H1 (cell line): ENCODE measurements at regions not wholly inside any gene's neighbourhood (a gene's known extent, or its start where the extent isn't known, plus 50 kb on each side); places are given as distances from the start of the nearest gene placed in this dataset.

Source experiments
- CTCF ChIA-PET: fragments of 300-600 bp; sonication (Branson Sonifier 250); formaldehyde crosslinking; loops from one replicate; lab custom pipeline; 2021; ENCODE audit not compliant: partially characterized antibody; lab: Charles Lee
- POLR2A ChIA-PET: fragments of 300-600 bp; sonication (Branson Sonifier 250); formaldehyde crosslinking; loops from one replicate; lab custom pipeline; 2021; ENCODE audit warnings: inconsistent platforms; ENCODE audit not compliant: partially characterized antibody; lab: Charles Lee
- DNase-seq, 2 experiments: peaks; one replicate each; pipeline versions ENCODE4 v3.0.0 to v3.0.0-alpha.2; 2010 to 2022; ENCODE audit warnings: low spot score in 2 of 2, low read depth in 1 of 2, mixed read lengths in 1 of 2
- FAIRE-seq: peaks from 2 replicates; lab custom pipeline; 2011; peaks lifted over from hg19 to GRCh38; lab: Jason Lieb, UNC
- H2AFZ ChIP-seq: 2 replicates; pipeline ENCODE4 v1.8.1; 2012; ENCODE audit warnings: low read length, inconsistent platforms
- H2AK5ac ChIP-seq: 2 replicates; pipeline ENCODE4 v1.6.1; 2013; ENCODE audit warnings: low read depth, low read length
- H2BK120ac ChIP-seq: replicated peaks from 2 replicates; pipeline ENCODE3; 2013; ENCODE audit warnings: low read depth, low read length, inconsistent platforms
- H2BK12ac ChIP-seq: 2 replicates; pipeline ENCODE4 v1.6.1; 2013; ENCODE audit warnings: low read depth, low read length
- H2BK15ac ChIP-seq: 2 replicates; pipeline ENCODE4 v1.6.1; 2013; ENCODE audit warnings: low read length
- H2BK20ac ChIP-seq: 2 replicates; pipeline ENCODE4 v1.6.1; 2013; ENCODE audit warnings: low read length
- H2BK5ac ChIP-seq: 2 replicates; pipeline ENCODE4 v1.6.1; 2013; ENCODE audit warnings: low read depth, low read length
- H3K14ac ChIP-seq: 2 replicates; pipeline ENCODE4 v1.6.1; 2013; ENCODE audit warnings: inconsistent platforms; ENCODE audit not compliant: insufficient read length
- H3K18ac ChIP-seq: 2 replicates; pipeline ENCODE4 v1.6.1; 2013; ENCODE audit warnings: low read length; ENCODE audit errors: extremely low read depth
- H3K23ac ChIP-seq: 2 replicates; pipeline ENCODE4 v1.6.1; 2013; ENCODE audit warnings: inconsistent platforms; ENCODE audit not compliant: insufficient read length
- H3K23me2 ChIP-seq: 2 replicates; pipeline ENCODE4 v1.6.1; 2013; ENCODE audit warnings: low read depth, low read length
- H3K27ac ChIP-seq: 2 replicates; pipeline ENCODE4 v1.6.1; 2011; ENCODE audit warnings: low read depth, low read length, inconsistent platforms
- H3K27me3 ChIP-seq, 4 experiments: replicated peaks in 1 of 4; 1 replicate in 1 of 4; 2 replicates in 3 of 4; pipeline versions ENCODE4 v1.6.1 to v1.8.1; 2011 to 2013; ENCODE audit warnings: low read length in 3 of 4, mild to moderate bottlenecking in 3 of 4, inconsistent platforms in 2 of 4, mixed read lengths in 2 of 4, moderate library complexity in 1 of 4; ENCODE audit not compliant: control insufficient read depth in 3 of 4, insufficient read depth in 3 of 4; ENCODE audit errors: extremely low read depth in 1 of 4
- H3K36me3 ChIP-seq, 4 experiments: 2 replicates each; pipeline versions ENCODE4 v1.6.1 to v1.8.1; 2011 to 2013; ENCODE audit warnings: mild to moderate bottlenecking in 4 of 4, low read length in 3 of 4, moderate library complexity in 2 of 4, control low read depth in 1 of 4, inconsistent platforms in 1 of 4; ENCODE audit not compliant: insufficient read depth in 4 of 4, control insufficient read depth in 2 of 4
- H3K4ac ChIP-seq: replicated peaks from 2 replicates; pipeline ENCODE3; 2013; ENCODE audit warnings: low read length, low read depth, mixed read lengths, inconsistent platforms; ENCODE audit not compliant: insufficient read length
- H3K4me1 ChIP-seq, 4 experiments: replicated peaks in 1 of 4; 1 replicate in 1 of 4; 2 replicates in 3 of 4; pipeline versions ENCODE4 v1.6.1 to v1.8.1; 2011 to 2013; ENCODE audit warnings: low read length in 3 of 4, inconsistent platforms in 2 of 4, mixed read lengths in 1 of 4; ENCODE audit not compliant: insufficient read depth in 4 of 4, control insufficient read depth in 3 of 4
- H3K4me2 ChIP-seq, 2 experiments: 2 replicates each; pipeline versions ENCODE4 v1.6.1 to v1.8.1; 2011 to 2013; ENCODE audit warnings: low read depth in 2 of 2, low read length in 2 of 2, control low read depth in 1 of 2, inconsistent platforms in 1 of 2, mild to moderate bottlenecking in 1 of 2; ENCODE audit not compliant: insufficient read depth in 1 of 2
- H3K4me3 ChIP-seq, 4 experiments: fragments of 200-600, 300-600 bp in 1 of 4; sonication (generic), shearing (Covaris generic), sonication (Bioruptor Twin) in 1 of 4; 2 replicates each; pipeline versions ENCODE4 v1.5.1 to v1.8.1; 2011 to 2016; ENCODE audit warnings: low read length in 4 of 4, low read depth in 3 of 4, control low read depth in 2 of 4, inconsistent platforms in 2 of 4, mild to moderate bottlenecking in 2 of 4, mixed read lengths in 1 of 4, moderate library complexity in 1 of 4; ENCODE audit not compliant: insufficient read depth in 2 of 4; ENCODE audit errors: extremely low read depth in 1 of 4
- H3K56ac ChIP-seq: replicated peaks from 2 replicates; pipeline ENCODE3; 2013; ENCODE audit warnings: low read depth, mild to moderate bottlenecking, mixed read lengths, low read length, inconsistent platforms; ENCODE audit not compliant: insufficient read length
- H3K79me1 ChIP-seq: 2 replicates; pipeline ENCODE4 v1.6.1; 2013; ENCODE audit warnings: low read depth, low read length, control low read depth
- H3K79me2 ChIP-seq, 2 experiments: 2 replicates each; pipeline versions ENCODE4 v1.6.1 to v1.8.1; 2012 to 2013; ENCODE audit warnings: low read length in 2 of 2, mild to moderate bottlenecking in 2 of 2, inconsistent platforms in 1 of 2; ENCODE audit not compliant: insufficient read depth in 2 of 2, control insufficient read depth in 1 of 2
- H3K9ac ChIP-seq, 4 experiments: replicated peaks in 1 of 4; 1 replicate in 1 of 4; 2 replicates in 3 of 4; pipeline versions ENCODE4 v1.6.1 to v1.8.1; 2011 to 2013; ENCODE audit warnings: low read depth in 3 of 4, low read length in 3 of 4, control low read depth in 2 of 4, mild to moderate bottlenecking in 2 of 4, moderate library complexity in 2 of 4, inconsistent platforms in 1 of 4; ENCODE audit errors: extremely low read depth in 1 of 4
- H3K9me3 ChIP-seq, 2 experiments: 2 replicates each; pipeline versions ENCODE4 v1.6.1 to v1.8.1; 2012 to 2013; ENCODE audit warnings: mild to moderate bottlenecking in 2 of 2, moderate library complexity in 2 of 2, control low read depth in 1 of 2, inconsistent platforms in 1 of 2, low read depth in 1 of 2, low read length in 1 of 2, mixed read lengths in 1 of 2; ENCODE audit not compliant: insufficient read depth in 2 of 2
- H4K20me1 ChIP-seq, 2 experiments: replicated peaks in 1 of 2; 2 replicates each; pipeline versions ENCODE3 to v1.8.1; 2011 to 2013; ENCODE audit warnings: inconsistent platforms in 2 of 2, low read length in 2 of 2, mild to moderate bottlenecking in 1 of 2; ENCODE audit not compliant: insufficient read depth in 2 of 2, control insufficient read depth in 1 of 2
- H4K5ac ChIP-seq: 2 replicates; pipeline ENCODE4 v1.6.1; 2013; ENCODE audit warnings: low read length, low read depth, mixed read lengths, inconsistent platforms; ENCODE audit not compliant: insufficient read length
- H4K8ac ChIP-seq: 2 replicates; pipeline ENCODE4 v1.8.0; 2013; ENCODE audit warnings: mild to moderate bottlenecking, moderate library complexity, low read length, inconsistent platforms; ENCODE audit not compliant: insufficient read depth; ENCODE audit errors: extremely low read depth
- H4K91ac ChIP-seq: replicated peaks from 2 replicates; pipeline ENCODE3; 2013; ENCODE audit warnings: low read length, mixed read lengths, inconsistent platforms; ENCODE audit not compliant: insufficient read length
- BCL11A ChIP-seq, 2 experiments: IDR thresholded peaks; one replicate each; pipeline ENCODE4 v1.6.1; 2011; ENCODE audit warnings: low read depth in 2 of 2, low read length in 2 of 2, mild to moderate bottlenecking in 2 of 2
- BRCA1 ChIP-seq: IDR thresholded peaks from 2 replicates; pipeline ENCODE4 v1.6.1; 2012; ENCODE audit warnings: low read depth, low read length, improper control_type of control experiment
- CTBP2 ChIP-seq: IDR thresholded peaks from 2 replicates; pipeline ENCODE4 v1.7.0; 2011; ENCODE audit warnings: borderline replicate concordance, mild to moderate bottlenecking, moderate library complexity, mixed read lengths, low read length; ENCODE audit not compliant: insufficient read depth, insufficient read length
- EZH2 ChIP-seq: fragments of 200-600 bp; sonication (generic); IDR thresholded peaks from 2 replicates; pipeline ENCODE4 v1.7.1; 2012; ENCODE audit warnings: low read depth, mild to moderate bottlenecking, moderate library complexity, low read length, inconsistent platforms; ENCODE audit not compliant: severe bottlenecking
- KDM1A ChIP-seq: fragments of 200-600, 300-600 bp; sonication (generic); IDR thresholded peaks from 2 replicates; pipeline ENCODE4 v1.7.1; 2016; ENCODE audit warnings: mild to moderate bottlenecking, low read length, borderline replicate concordance
- NANOG ChIP-seq: IDR thresholded peaks from 2 replicates; pipeline ENCODE4 v1.6.1; 2011; ENCODE audit warnings: low read length, low read depth, mild to moderate bottlenecking, inconsistent platforms; ENCODE audit not compliant: insufficient read depth, poor library complexity, severe bottlenecking
- POLR2A ChIP-seq, 2 experiments: IDR thresholded peaks; 1 replicate in 1 of 2; 2 replicates in 1 of 2; pipeline ENCODE4 v1.6.1; 2011; ENCODE audit warnings: low read depth in 2 of 2, low read length in 2 of 2, mild to moderate bottlenecking in 2 of 2; ENCODE audit errors: control extremely low read depth in 1 of 2
- POU5F1 ChIP-seq: IDR thresholded peaks from 2 replicates; pipeline ENCODE4 v1.6.1; 2011; ENCODE audit warnings: low read depth, mild to moderate bottlenecking, low read length, moderate library complexity
- SAP30 ChIP-seq: fragments of 300-600 bp; sonication (generic); IDR thresholded peaks from 2 replicates; pipeline ENCODE4 v1.7.1; 2012; ENCODE audit warnings: low read length, moderate library complexity, mild to moderate bottlenecking, inconsistent platforms; ENCODE audit not compliant: insufficient read depth, insufficient replicate concordance
- SIN3A ChIP-seq, 2 experiments: IDR thresholded peaks in 1 of 2; conservative IDR thresholded peaks in 1 of 2; 2 replicates each; pipeline ENCODE4 v1.6.1; 2011 to 2012; ENCODE audit warnings: low read length in 2 of 2, improper control_type of control experiment in 1 of 2, low read depth in 1 of 2, mild to moderate bottlenecking in 1 of 2
- SIX5 ChIP-seq: IDR thresholded peaks from 2 replicates; pipeline ENCODE4 v1.6.1; 2011; ENCODE audit warnings: mild to moderate bottlenecking, low read depth, low read length
- SRF ChIP-seq: IDR thresholded peaks from 2 replicates; pipeline ENCODE4 v1.6.1; 2011; ENCODE audit warnings: mild to moderate bottlenecking, low read depth, low read length, moderate library complexity
- SUZ12 ChIP-seq: fragments of 200-600 bp; sonication (generic); IDR thresholded peaks from 2 replicates; pipeline ENCODE4 v1.6.1; 2012; ENCODE audit warnings: mild to moderate bottlenecking, inconsistent platforms, low read length, moderate library complexity, mixed read lengths
- TBP ChIP-seq: IDR thresholded peaks from 2 replicates; pipeline ENCODE4 v1.6.1; 2011; ENCODE audit warnings: low read depth, low read length, improper control_type of control experiment
- ZNF274 ChIP-seq: IDR thresholded peaks from 2 replicates; pipeline ENCODE4 v1.7.0; 2012; ENCODE audit warnings: low read length, borderline replicate concordance; ENCODE audit errors: extremely low read depth
- WGBS, 2 experiments: shearing (Covaris generic) in 1 of 2; methylation state at CpG; one replicate each; pipeline versions ENCODE4 v1.1.6 to v1.1.7; 2013 to 2015; ENCODE audit warnings: low lambda C conversion rate in 2 of 2, mixed read lengths in 2 of 2, inconsistent platforms in 1 of 2, low coverage in 1 of 2, missing lambda C conversion rate in 1 of 2; ENCODE audit not compliant: insufficient replicate concordance in 2 of 2, insufficient coverage in 1 of 2, insufficient read length in 1 of 2; ENCODE audit errors: extremely low coverage in 1 of 2, missing lambda C conversion rate in 1 of 2; 5-methylcytosine and 5-hydroxymethylcytosine counted together

DNA sequence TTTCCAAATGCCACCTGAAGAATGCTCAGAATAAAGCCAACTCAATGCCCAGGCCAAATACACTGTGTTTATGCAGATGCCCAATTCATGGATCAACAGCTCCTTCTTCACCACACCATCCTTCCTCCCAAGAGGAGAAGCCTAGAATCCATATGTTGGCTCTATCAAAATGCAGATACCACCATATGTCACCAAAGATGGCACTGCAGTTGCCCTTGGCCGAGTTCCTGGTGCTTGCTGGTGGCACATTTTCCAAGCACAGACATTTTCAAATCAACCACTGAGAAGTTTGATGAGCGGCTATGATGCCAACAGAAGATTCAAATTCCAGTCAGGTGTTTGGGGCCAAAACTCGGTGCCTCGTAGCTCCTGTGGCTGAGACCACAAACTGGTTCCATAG lies 430.3 kb downstream of the AJAP1 start:
- Histone ChIP-seq H3K4ac (no peak overlapping the region), H3K23me2 (no peaks in the 10 kb centered on the region), H2BK12ac (no peak overlapping the region), H3K9ac (no peak overlapping the region), H3K14ac (no peak overlapping the region), H2BK15ac (no peak overlapping the region), H3K36me3 (no peaks in the 10 kb centered on the region), H2BK20ac (peak overlapping the region; percentile 6; the same call in 1 of the 2 replicates), H3K4me1 (no peaks in the 10 kb centered on the region), H4K91ac (no peak overlapping the region), H2AK5ac (no peak overlapping the region), H4K20me1 (no peaks in the 10 kb centered on the region), H3K79me1 (no peaks in the 10 kb centered on the region), H3K9me3 (0 out of 4 replicates have a peak, but pooled peaks cover 0 to 2% of the 10 kb centered on the region in 2 experiments), H3K23ac (no peak overlapping the region), H3K79me2 (no peaks in the 10 kb centered on the region), H3K4me3 (no peak overlapping the region), H3K4me2 (no peak overlapping the region), H3K18ac (no peak overlapping the region), H4K5ac (no peak overlapping the region), H3K27me3 (no peaks in the 10 kb centered on the region), H2BK120ac (no peak overlapping the region), H3K27ac (no peak overlapping the region), H3K56ac (no peak overlapping the region), H4K8ac (no peak overlapping the region), H2AFZ (no peak overlapping the region), H2BK5ac (no peak overlapping the region)
- ChIA-PET CTCF (no interaction called here), POLR2A (no interaction called here)
- WGBS, 2 experiments, result 89% methylated on average over 4 of the region's 4 CpGs; no CpG with 5 or more reads in 1 of the 2 experiments
- FAIRE-seq, result no peak
- DNase-seq, result no peak
- TF ChIP-seq KDM1A (no peak), SIX5 (no peak), SRF (no peak), CTBP2 (no peak), SIN3A (conservative IDR thresholded peaks at IDR 0.05 in 1 of 2, IDR thresholded peaks at IDR 0.05 in 1 of 2; ENCODE audit: low read depth in 1 of 2, low read length in 2 of 2) (no peak), ZNF274 (no peak), SUZ12 (no peak), POU5F1 (no peak), TBP (no peak), SAP30 (no peak), EZH2 (no peak), NANOG (no peak), BCL11A (IDR thresholded peaks at IDR 0.05; ENCODE audit: low read depth in 2 of 2, low read length in 2 of 2) (no peak), BRCA1 (no peak), POLR2A (IDR thresholded peaks at IDR 0.05; ENCODE audit: control extremely low read depth in 1 of 2, low read depth in 2 of 2, low read length in 2 of 2) (no peak)
